Kidney epithelial cell (primary cell): ENCODE measurements at regions not wholly inside any gene's neighbourhood (a gene's known extent, or its start where the extent isn't known, plus 50 kb on each side); places are given as distances from the start of the nearest gene placed in this dataset.

Experiments used
- DNase-seq: peaks from one replicate; pipeline ENCODE4 v3.0.0-alpha.2; 2010; ENCODE audit warnings: low read depth
- H3K27me3 ChIP-seq: 2 replicates; pipeline ENCODE4 v1.6.0; 2011; ENCODE audit warnings: low read length; ENCODE audit not compliant: control insufficient read depth, insufficient read depth
- H3K36me3 ChIP-seq: 2 replicates; pipeline ENCODE4 v1.5.1; 2011; ENCODE audit warnings: low read length; ENCODE audit not compliant: control insufficient read depth, insufficient read depth
- H3K4me3 ChIP-seq: 2 replicates; pipeline ENCODE4 v1.5.1; 2011; ENCODE audit warnings: low read depth, mild to moderate bottlenecking, control low read depth, low read length
- TF ChIP-seq, protein P1 (sequence below): IDR thresholded peaks from 2 replicates; pipeline ENCODE4 v1.5.1; 2011; ENCODE audit warnings: mild to moderate bottlenecking, moderate library complexity, low read length, control low read depth, inconsistent platforms; ENCODE audit not compliant: insufficient read depth, poor library complexity, severe bottlenecking

DNA sequence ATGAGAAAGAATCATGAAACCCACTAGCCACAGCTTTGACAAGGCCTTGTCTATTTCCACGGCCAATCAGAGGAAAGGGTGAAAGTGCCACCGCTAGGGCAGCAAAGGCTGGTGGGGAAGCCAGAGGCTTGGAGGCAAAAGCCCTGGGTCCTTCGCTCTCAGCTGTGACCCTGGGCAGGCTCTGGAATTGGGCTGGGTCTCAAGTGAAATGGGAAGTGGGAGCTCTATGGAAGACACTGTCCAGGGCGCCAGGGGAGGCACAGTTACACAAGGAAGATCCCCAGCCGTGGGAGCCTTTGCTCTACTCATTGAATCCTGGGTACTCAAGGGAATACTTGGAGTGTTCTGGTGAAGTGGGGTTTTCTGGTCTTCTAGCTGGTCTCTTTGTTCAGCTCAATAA lies 136.2 kb downstream of the ASB7 start:
- H3K36me3 ChIP-seq = no peaks in the 10 kb centered on the region
- TF ChIP-seq, protein P1, sequence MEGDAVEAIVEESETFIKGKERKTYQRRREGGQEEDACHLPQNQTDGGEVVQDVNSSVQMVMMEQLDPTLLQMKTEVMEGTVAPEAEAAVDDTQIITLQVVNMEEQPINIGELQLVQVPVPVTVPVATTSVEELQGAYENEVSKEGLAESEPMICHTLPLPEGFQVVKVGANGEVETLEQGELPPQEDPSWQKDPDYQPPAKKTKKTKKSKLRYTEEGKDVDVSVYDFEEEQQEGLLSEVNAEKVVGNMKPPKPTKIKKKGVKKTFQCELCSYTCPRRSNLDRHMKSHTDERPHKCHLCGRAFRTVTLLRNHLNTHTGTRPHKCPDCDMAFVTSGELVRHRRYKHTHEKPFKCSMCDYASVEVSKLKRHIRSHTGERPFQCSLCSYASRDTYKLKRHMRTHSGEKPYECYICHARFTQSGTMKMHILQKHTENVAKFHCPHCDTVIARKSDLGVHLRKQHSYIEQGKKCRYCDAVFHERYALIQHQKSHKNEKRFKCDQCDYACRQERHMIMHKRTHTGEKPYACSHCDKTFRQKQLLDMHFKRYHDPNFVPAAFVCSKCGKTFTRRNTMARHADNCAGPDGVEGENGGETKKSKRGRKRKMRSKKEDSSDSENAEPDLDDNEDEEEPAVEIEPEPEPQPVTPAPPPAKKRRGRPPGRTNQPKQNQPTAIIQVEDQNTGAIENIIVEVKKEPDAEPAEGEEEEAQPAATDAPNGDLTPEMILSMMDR = no peak
- DNase-seq = no peak

GRCh38 chr15:100740138-100740537 lies 137.7 kb downstream of the ASB7 start:
- H3K36me3 ChIP-seq = no peaks in the 10 kb centered on the region
- H3K27me3 ChIP-seq = no peaks in the 10 kb centered on the region
- no peak for DNase-seq
- TF ChIP-seq, protein P1 = no peak
- no peak overlapping the region for H3K4me3 ChIP-seq

More for the DNA sequence above, 136.2 kb downstream of the ASB7 start:
- no peaks in the 10 kb centered on the region for H3K27me3 ChIP-seq
- H3K4me3 ChIP-seq = no peak overlapping the region

DNA sequence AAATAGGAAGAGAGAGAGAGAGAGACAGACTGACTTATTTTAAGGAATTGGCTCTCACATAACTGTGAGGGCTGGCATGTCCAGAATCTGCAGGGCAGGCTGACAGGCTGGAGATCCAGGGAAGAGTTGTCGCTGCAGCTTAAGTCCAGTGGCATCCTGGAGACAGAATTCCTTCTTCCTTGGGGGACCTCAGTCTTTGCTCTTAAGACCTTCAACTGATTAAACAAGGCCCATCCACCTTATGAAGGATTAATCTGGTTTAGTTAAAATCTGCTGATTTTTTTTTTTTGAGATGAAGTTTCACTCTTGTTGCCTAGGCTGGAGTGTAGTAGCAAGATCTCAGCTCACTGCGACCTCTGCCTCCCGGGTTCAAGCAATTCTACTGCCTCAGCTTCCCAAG lies 128.0 kb upstream of the ALDH1A3 start:
- no peak for DNase-seq
- Histone ChIP-seq H3K36me3 (no peaks in the 10 kb centered on the region), H3K4me3 (no peak overlapping the region), H3K27me3 (no peaks in the 10 kb centered on the region)
- TF ChIP-seq, protein P1 = no peak

GRCh38 chr15:100753503-100753902 lies 126.1 kb upstream of the ALDH1A3 start:
- DNase-seq = no peak
- H3K4me3 ChIP-seq = no peak overlapping the region
- H3K36me3 ChIP-seq = no peaks in the 10 kb centered on the region
- H3K27me3 ChIP-seq = no peaks in the 10 kb centered on the region
- TF ChIP-seq, protein P1 = no peak

DNA sequence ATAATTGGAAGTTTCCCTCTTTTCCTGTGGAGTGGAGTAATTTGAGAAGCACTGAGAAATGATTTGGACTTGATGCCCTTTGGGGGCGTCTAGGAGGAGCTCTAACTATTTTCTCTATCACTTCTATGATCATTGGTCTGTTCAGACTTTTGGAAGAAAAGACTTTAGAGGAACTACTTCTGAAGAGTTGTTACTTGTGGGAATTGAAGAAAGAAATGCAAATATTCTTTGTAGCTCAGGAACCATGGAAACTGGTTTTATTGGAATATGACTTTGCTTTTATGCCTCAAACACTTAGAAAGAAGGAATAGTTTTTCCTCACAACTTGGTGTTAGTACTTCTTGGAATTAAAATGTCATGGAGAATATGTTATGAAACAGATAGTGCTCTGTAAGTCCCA lies 122.0 kb upstream of the ALDH1A3 start:
- DNase-seq = no peak
- Histone ChIP-seq H3K27me3 (no peaks in the 10 kb centered on the region), H3K4me3 (no peak overlapping the region), H3K36me3 (no peaks in the 10 kb centered on the region)
- TF ChIP-seq, protein P1 = no peak

DNA sequence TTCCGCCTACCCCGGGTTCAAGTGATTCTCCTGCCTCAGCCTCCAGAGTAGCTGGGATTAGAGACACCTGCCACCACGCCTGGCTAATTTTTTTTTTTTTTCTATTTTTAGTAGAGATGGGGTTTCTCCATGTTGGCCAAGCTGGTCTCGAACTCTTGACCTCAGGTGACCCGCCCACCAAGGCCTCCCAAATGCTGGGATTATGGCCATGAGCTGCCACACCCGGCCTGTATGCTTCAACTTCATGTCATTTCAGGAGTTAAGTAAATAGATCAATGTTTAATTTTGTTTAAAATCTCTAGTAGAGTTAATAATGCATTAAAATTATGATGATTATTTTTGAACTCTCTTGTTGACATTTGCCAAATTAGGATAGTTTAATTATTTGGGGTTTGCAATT lies 121.1 kb upstream of the ALDH1A3 start:
- Histone ChIP-seq H3K4me3 (no peak overlapping the region), H3K27me3 (no peaks in the 10 kb centered on the region), H3K36me3 (no peaks in the 10 kb centered on the region)
- TF ChIP-seq, protein P1 = no peak
- no peak for DNase-seq
